ENCODE measurements at regions not wholly inside any gene's neighbourhood (a gene's known extent, or its start where the extent isn't known, plus 50 kb on each side); places are given as distances from the start of the nearest gene placed in this dataset.
"Not testable (repeated sequence)": the region's sequence is repeated elsewhere in the genome, so short reads cannot be mapped to it uniquely, and the experiment has no call there.

- no peak for DNase-seq (ENCODE audit: low read depth, low spot score)
These were observed 745.7 kb downstream of the FAM181B start for GRCh38 chr11:81987829-81988472.

GRCh38 chr11:81986556-81987161, 747.0 kb downstream of the FAM181B start:
- no peak for DNase-seq (ENCODE audit: low read depth, low spot score)

- no peak for DNase-seq (ENCODE audit: low read depth, low spot score)
These were observed 754.2 kb downstream of the FAM181B start for GRCh38 chr11:81979448-81979847.

GRCh38 chr11:81975261-81975900, 758.3 kb downstream of the FAM181B start:
- DNase-seq (ENCODE audit: low read depth, low spot score): no peak

GRCh38 chr11:81970886-81971285, 762.8 kb downstream of the FAM181B start:
- DNase-seq (ENCODE audit: low read depth, low spot score): no peak

- DNase-seq (ENCODE audit: low read depth, low spot score): no peak
These were observed 766.4 kb downstream of the FAM181B start for GRCh38 chr11:81967242-81967641.

- DNase-seq (ENCODE audit: low read depth, low spot score): no peak
These were observed 767.3 kb downstream of the FAM181B start for GRCh38 chr11:81966340-81966739.

GRCh38 chr11:81963018-81963417, 770.6 kb downstream of the FAM181B start:
- no peak for DNase-seq (ENCODE audit: low read depth, low spot score)

GRCh38 chr11:81960443-81960842, 773.2 kb downstream of the FAM181B start:
- DNase-seq (ENCODE audit: low read depth, low spot score): no peak

GRCh38 chr11:81959341-81959740, 774.3 kb downstream of the FAM181B start:
- DNase-seq (ENCODE audit: low read depth, low spot score): no peak

- not testable (repeated sequence) for DNase-seq (ENCODE audit: low read depth, low spot score)
These were observed 779.4 kb downstream of the FAM181B start for GRCh38 chr11:81954301-81954700.

- DNase-seq (ENCODE audit: low read depth, low spot score): no peak
These were observed 786.8 kb downstream of the FAM181B start for GRCh38 chr11:81946831-81947230.

GRCh38 chr11:81942646-81943045, 791.0 kb downstream of the FAM181B start:
- no peak for DNase-seq (ENCODE audit: low read depth, low spot score)

- DNase-seq (ENCODE audit: low read depth, low spot score): no peak
These were observed 791.7 kb downstream of the FAM181B start for GRCh38 chr11:81941998-81942397.

GRCh38 chr11:81932303-81932702, 801.4 kb downstream of the FAM181B start:
- no peak for DNase-seq (ENCODE audit: low read depth, low spot score)

GRCh38 chr11:81920205-81920604, 813.5 kb downstream of the FAM181B start:
- no peak for DNase-seq (ENCODE audit: low read depth, low spot score)

- no peak for DNase-seq (ENCODE audit: low read depth, low spot score)
These were observed 817.2 kb downstream of the FAM181B start for GRCh38 chr11:81916451-81916850.

GRCh38 chr11:81915045-81915444, 818.6 kb downstream of the FAM181B start:
- no peak for DNase-seq (ENCODE audit: low read depth, low spot score)

- no peak for DNase-seq (ENCODE audit: low read depth, low spot score)
These were observed 819.9 kb downstream of the FAM181B start for GRCh38 chr11:81913793-81914192.

- no peak for DNase-seq (ENCODE audit: low read depth, low spot score)
These were observed 825.7 kb downstream of the FAM181B start for GRCh38 chr11:81907996-81908395.

GRCh38 chr11:81899156-81899555, 834.5 kb downstream of the FAM181B start:
- DNase-seq (ENCODE audit: low read depth, low spot score): no peak

GRCh38 chr11:81897639-81898038, 836.0 kb downstream of the FAM181B start:
- no peak for DNase-seq (ENCODE audit: low read depth, low spot score)

GRCh38 chr11:81895258-81895657, 838.4 kb downstream of the FAM181B start:
- DNase-seq (ENCODE audit: low read depth, low spot score): no peak
